H1 (cell line): ENCODE measurements at regions not wholly inside any gene's neighbourhood (a gene's known extent, or its start where the extent isn't known, plus 50 kb on each side); places are given as distances from the start of the nearest gene placed in this dataset.

Source experiments
- CTCF ChIA-PET: fragments of 300-600 bp; sonication (Branson Sonifier 250); formaldehyde crosslinking; loops from one replicate; lab custom pipeline; 2021; ENCODE audit not compliant: partially characterized antibody; lab: Charles Lee
- POLR2A ChIA-PET: fragments of 300-600 bp; sonication (Branson Sonifier 250); formaldehyde crosslinking; loops from one replicate; lab custom pipeline; 2021; ENCODE audit warnings: inconsistent platforms; ENCODE audit not compliant: partially characterized antibody; lab: Charles Lee
- DNase-seq, 2 experiments: peaks; one replicate each; pipeline versions ENCODE4 v3.0.0 to v3.0.0-alpha.2; 2010 to 2022; ENCODE audit warnings: low spot score in 2 of 2, low read depth in 1 of 2, mixed read lengths in 1 of 2
- FAIRE-seq: peaks from 2 replicates; lab custom pipeline; 2011; peaks lifted over from hg19 to GRCh38; lab: Jason Lieb, UNC
- H2AFZ ChIP-seq: 2 replicates; pipeline ENCODE4 v1.8.1; 2012; ENCODE audit warnings: low read length, inconsistent platforms
- H2AK5ac ChIP-seq: 2 replicates; pipeline ENCODE4 v1.6.1; 2013; ENCODE audit warnings: low read depth, low read length
- H2BK120ac ChIP-seq: replicated peaks from 2 replicates; pipeline ENCODE3; 2013; ENCODE audit warnings: low read depth, low read length, inconsistent platforms
- H2BK12ac ChIP-seq: 2 replicates; pipeline ENCODE4 v1.6.1; 2013; ENCODE audit warnings: low read depth, low read length
- H2BK15ac ChIP-seq: 2 replicates; pipeline ENCODE4 v1.6.1; 2013; ENCODE audit warnings: low read length
- H2BK20ac ChIP-seq: 2 replicates; pipeline ENCODE4 v1.6.1; 2013; ENCODE audit warnings: low read length
- H2BK5ac ChIP-seq: 2 replicates; pipeline ENCODE4 v1.6.1; 2013; ENCODE audit warnings: low read depth, low read length
- H3K14ac ChIP-seq: 2 replicates; pipeline ENCODE4 v1.6.1; 2013; ENCODE audit warnings: inconsistent platforms; ENCODE audit not compliant: insufficient read length
- H3K18ac ChIP-seq: 2 replicates; pipeline ENCODE4 v1.6.1; 2013; ENCODE audit warnings: low read length; ENCODE audit errors: extremely low read depth
- H3K23ac ChIP-seq: 2 replicates; pipeline ENCODE4 v1.6.1; 2013; ENCODE audit warnings: inconsistent platforms; ENCODE audit not compliant: insufficient read length
- H3K23me2 ChIP-seq: 2 replicates; pipeline ENCODE4 v1.6.1; 2013; ENCODE audit warnings: low read depth, low read length
- H3K27ac ChIP-seq: 2 replicates; pipeline ENCODE4 v1.6.1; 2011; ENCODE audit warnings: low read depth, low read length, inconsistent platforms
- H3K27me3 ChIP-seq, 4 experiments: replicated peaks in 1 of 4; 1 replicate in 1 of 4; 2 replicates in 3 of 4; pipeline versions ENCODE4 v1.6.1 to v1.8.1; 2011 to 2013; ENCODE audit warnings: low read length in 3 of 4, mild to moderate bottlenecking in 3 of 4, inconsistent platforms in 2 of 4, mixed read lengths in 2 of 4, moderate library complexity in 1 of 4; ENCODE audit not compliant: control insufficient read depth in 3 of 4, insufficient read depth in 3 of 4; ENCODE audit errors: extremely low read depth in 1 of 4
- H3K36me3 ChIP-seq, 4 experiments: 2 replicates each; pipeline versions ENCODE4 v1.6.1 to v1.8.1; 2011 to 2013; ENCODE audit warnings: mild to moderate bottlenecking in 4 of 4, low read length in 3 of 4, moderate library complexity in 2 of 4, control low read depth in 1 of 4, inconsistent platforms in 1 of 4; ENCODE audit not compliant: insufficient read depth in 4 of 4, control insufficient read depth in 2 of 4
- H3K4ac ChIP-seq: replicated peaks from 2 replicates; pipeline ENCODE3; 2013; ENCODE audit warnings: low read length, low read depth, mixed read lengths, inconsistent platforms; ENCODE audit not compliant: insufficient read length
- H3K4me1 ChIP-seq, 4 experiments: replicated peaks in 1 of 4; 1 replicate in 1 of 4; 2 replicates in 3 of 4; pipeline versions ENCODE4 v1.6.1 to v1.8.1; 2011 to 2013; ENCODE audit warnings: low read length in 3 of 4, inconsistent platforms in 2 of 4, mixed read lengths in 1 of 4; ENCODE audit not compliant: insufficient read depth in 4 of 4, control insufficient read depth in 3 of 4
- H3K4me2 ChIP-seq, 2 experiments: 2 replicates each; pipeline versions ENCODE4 v1.6.1 to v1.8.1; 2011 to 2013; ENCODE audit warnings: low read depth in 2 of 2, low read length in 2 of 2, control low read depth in 1 of 2, inconsistent platforms in 1 of 2, mild to moderate bottlenecking in 1 of 2; ENCODE audit not compliant: insufficient read depth in 1 of 2
- H3K4me3 ChIP-seq, 4 experiments: fragments of 200-600, 300-600 bp in 1 of 4; sonication (generic), shearing (Covaris generic), sonication (Bioruptor Twin) in 1 of 4; 2 replicates each; pipeline versions ENCODE4 v1.5.1 to v1.8.1; 2011 to 2016; ENCODE audit warnings: low read length in 4 of 4, low read depth in 3 of 4, control low read depth in 2 of 4, inconsistent platforms in 2 of 4, mild to moderate bottlenecking in 2 of 4, mixed read lengths in 1 of 4, moderate library complexity in 1 of 4; ENCODE audit not compliant: insufficient read depth in 2 of 4; ENCODE audit errors: extremely low read depth in 1 of 4
- H3K56ac ChIP-seq: replicated peaks from 2 replicates; pipeline ENCODE3; 2013; ENCODE audit warnings: low read depth, mild to moderate bottlenecking, mixed read lengths, low read length, inconsistent platforms; ENCODE audit not compliant: insufficient read length
- H3K79me1 ChIP-seq: 2 replicates; pipeline ENCODE4 v1.6.1; 2013; ENCODE audit warnings: low read depth, low read length, control low read depth
- H3K79me2 ChIP-seq, 2 experiments: 2 replicates each; pipeline versions ENCODE4 v1.6.1 to v1.8.1; 2012 to 2013; ENCODE audit warnings: low read length in 2 of 2, mild to moderate bottlenecking in 2 of 2, inconsistent platforms in 1 of 2; ENCODE audit not compliant: insufficient read depth in 2 of 2, control insufficient read depth in 1 of 2
- H3K9ac ChIP-seq, 4 experiments: replicated peaks in 1 of 4; 1 replicate in 1 of 4; 2 replicates in 3 of 4; pipeline versions ENCODE4 v1.6.1 to v1.8.1; 2011 to 2013; ENCODE audit warnings: low read depth in 3 of 4, low read length in 3 of 4, control low read depth in 2 of 4, mild to moderate bottlenecking in 2 of 4, moderate library complexity in 2 of 4, inconsistent platforms in 1 of 4; ENCODE audit errors: extremely low read depth in 1 of 4
- H3K9me3 ChIP-seq, 2 experiments: 2 replicates each; pipeline versions ENCODE4 v1.6.1 to v1.8.1; 2012 to 2013; ENCODE audit warnings: mild to moderate bottlenecking in 2 of 2, moderate library complexity in 2 of 2, control low read depth in 1 of 2, inconsistent platforms in 1 of 2, low read depth in 1 of 2, low read length in 1 of 2, mixed read lengths in 1 of 2; ENCODE audit not compliant: insufficient read depth in 2 of 2
- H4K20me1 ChIP-seq, 2 experiments: replicated peaks in 1 of 2; 2 replicates each; pipeline versions ENCODE3 to v1.8.1; 2011 to 2013; ENCODE audit warnings: inconsistent platforms in 2 of 2, low read length in 2 of 2, mild to moderate bottlenecking in 1 of 2; ENCODE audit not compliant: insufficient read depth in 2 of 2, control insufficient read depth in 1 of 2
- H4K5ac ChIP-seq: 2 replicates; pipeline ENCODE4 v1.6.1; 2013; ENCODE audit warnings: low read length, low read depth, mixed read lengths, inconsistent platforms; ENCODE audit not compliant: insufficient read length
- H4K8ac ChIP-seq: 2 replicates; pipeline ENCODE4 v1.8.0; 2013; ENCODE audit warnings: mild to moderate bottlenecking, moderate library complexity, low read length, inconsistent platforms; ENCODE audit not compliant: insufficient read depth; ENCODE audit errors: extremely low read depth
- H4K91ac ChIP-seq: replicated peaks from 2 replicates; pipeline ENCODE3; 2013; ENCODE audit warnings: low read length, mixed read lengths, inconsistent platforms; ENCODE audit not compliant: insufficient read length
- CHD1 ChIP-seq: IDR thresholded peaks from 2 replicates; pipeline ENCODE4 v1.6.1; 2012; ENCODE audit warnings: low read depth, low read length, improper control_type of control experiment
- CREB1 ChIP-seq: IDR thresholded peaks from 2 replicates; pipeline ENCODE4 v1.6.1; 2012; ENCODE audit warnings: inconsistent platforms
- CTBP2 ChIP-seq: IDR thresholded peaks from 2 replicates; pipeline ENCODE4 v1.7.0; 2011; ENCODE audit warnings: borderline replicate concordance, mild to moderate bottlenecking, moderate library complexity, mixed read lengths, low read length; ENCODE audit not compliant: insufficient read depth, insufficient read length
- EGR1 ChIP-seq: IDR thresholded peaks from 2 replicates; pipeline ENCODE4 v1.6.1; 2011; ENCODE audit warnings: low read depth, low read length, borderline replicate concordance
- HDAC2 ChIP-seq, 2 experiments: fragments of 300-600 bp in 1 of 2; sonication (generic) in 1 of 2; IDR thresholded peaks; 2 replicates each; pipeline ENCODE4 v1.6.1; 2011 to 2012; ENCODE audit warnings: low read depth in 2 of 2, low read length in 2 of 2, mild to moderate bottlenecking in 2 of 2, moderate library complexity in 2 of 2, borderline replicate concordance in 1 of 2, inconsistent platforms in 1 of 2
- MAFK ChIP-seq: IDR thresholded peaks from 2 replicates; pipeline ENCODE4 v1.6.1; 2012; ENCODE audit warnings: low read depth, mild to moderate bottlenecking, improper control_type of control experiment, low read length
- POLR2A ChIP-seq, 2 experiments: IDR thresholded peaks; 1 replicate in 1 of 2; 2 replicates in 1 of 2; pipeline ENCODE4 v1.6.1; 2011; ENCODE audit warnings: low read depth in 2 of 2, low read length in 2 of 2, mild to moderate bottlenecking in 2 of 2; ENCODE audit errors: control extremely low read depth in 1 of 2
- RAD21 ChIP-seq, 2 experiments: IDR thresholded peaks in 1 of 2; conservative IDR thresholded peaks in 1 of 2; 2 replicates each; pipeline ENCODE4 v1.6.1; 2011; ENCODE audit warnings: low read depth in 2 of 2, low read length in 2 of 2, improper control_type of control experiment in 1 of 2, inconsistent platforms in 1 of 2, mild to moderate bottlenecking in 1 of 2, moderate library complexity in 1 of 2
- RNF2 ChIP-seq: fragments of 200-900, 300-1000 bp; sonication (generic); IDR thresholded peaks from 2 replicates; pipeline ENCODE4 v1.7.1; 2016; ENCODE audit warnings: borderline replicate concordance, low read depth, mild to moderate bottlenecking, antibody characterized with exemption, low read length; ENCODE audit not compliant: poor library complexity, severe bottlenecking; ENCODE audit errors: missing control alignments
- SP4 ChIP-seq: IDR thresholded peaks from 2 replicates; pipeline ENCODE4 v1.6.1; 2012; ENCODE audit warnings: low read length, inconsistent platforms
- SUZ12 ChIP-seq: fragments of 200-600 bp; sonication (generic); IDR thresholded peaks from 2 replicates; pipeline ENCODE4 v1.6.1; 2012; ENCODE audit warnings: mild to moderate bottlenecking, inconsistent platforms, low read length, moderate library complexity, mixed read lengths
- WGBS, 2 experiments: shearing (Covaris generic) in 1 of 2; methylation state at CpG; one replicate each; pipeline versions ENCODE4 v1.1.6 to v1.1.7; 2013 to 2015; ENCODE audit warnings: low lambda C conversion rate in 2 of 2, mixed read lengths in 2 of 2, inconsistent platforms in 1 of 2, low coverage in 1 of 2, missing lambda C conversion rate in 1 of 2; ENCODE audit not compliant: insufficient replicate concordance in 2 of 2, insufficient coverage in 1 of 2, insufficient read length in 1 of 2; ENCODE audit errors: extremely low coverage in 1 of 2, missing lambda C conversion rate in 1 of 2; 5-methylcytosine and 5-hydroxymethylcytosine counted together
- TF ChIP-seq, protein P1 (sequence below): IDR thresholded peaks from 2 replicates; pipeline ENCODE4 v1.6.1; 2012; ENCODE audit warnings: inconsistent platforms

DNA sequence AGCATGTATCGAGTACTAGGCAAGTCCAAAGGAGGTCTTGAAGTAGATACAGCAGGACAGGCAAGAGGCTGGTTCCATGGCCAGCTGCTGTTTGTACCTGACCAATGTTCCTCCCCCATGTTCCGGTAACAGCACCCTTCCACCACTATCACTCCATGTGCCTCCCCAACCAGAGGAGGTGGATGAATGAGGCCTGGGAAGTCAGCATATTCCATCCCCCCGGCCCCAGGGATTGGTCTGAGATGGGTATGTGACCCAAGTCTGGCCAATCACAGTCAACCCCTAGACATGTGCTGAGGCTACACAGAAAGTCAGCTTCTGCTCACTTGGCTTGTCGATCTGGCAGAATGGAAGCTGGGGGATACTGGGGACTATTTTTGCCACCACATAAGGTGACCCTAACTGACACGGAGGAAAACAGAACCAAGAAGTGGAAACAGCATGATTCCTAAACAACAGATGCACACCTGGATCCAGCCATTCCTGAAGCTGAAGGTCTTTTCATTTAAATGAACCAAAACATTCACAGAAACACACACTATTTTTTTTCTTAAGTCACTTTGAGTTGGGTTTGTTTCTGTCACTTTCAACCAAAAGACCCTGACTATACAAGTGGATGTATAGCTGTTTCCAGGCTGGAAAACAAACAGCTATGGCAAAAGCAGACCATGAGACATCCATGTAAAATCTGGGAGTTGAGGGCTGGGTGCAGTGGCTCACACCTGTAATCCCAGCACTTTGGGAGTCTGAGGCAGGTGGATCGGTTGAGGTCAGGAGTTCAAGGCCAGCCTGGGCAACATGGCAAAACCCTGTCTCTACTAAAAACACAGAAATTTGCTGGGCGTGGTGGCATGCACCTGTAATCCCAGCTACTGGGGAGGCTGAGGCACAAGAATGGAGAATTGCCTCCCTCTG is 70.4 kb upstream of the PTPN1 start:
- ChIA-PET CTCF (interaction anchor here (0.7 to 1.2 kb wide), 4 partner anchors 10 to 306 kb away, joined by 3 to 6 read pairs (median 4); no protein-coding TSS in a partner anchor), POLR2A (no interaction called here)
- Histone ChIP-seq H2BK5ac (no peak overlapping the region), H2AK5ac (no peak overlapping the region), H2BK12ac (no peak overlapping the region), H3K27ac (no peak overlapping the region), H3K9me3 (no peaks in the 10 kb centered on the region), H3K79me1 (no peaks in the 10 kb centered on the region), H2AFZ (no peak overlapping the region; the same call in 1 of the 2 replicates), H3K36me3 (no peaks in the 10 kb centered on the region), H2BK120ac (no peak overlapping the region), H3K18ac (no peak overlapping the region), H3K27me3 (no peaks in the 10 kb centered on the region), H3K4me2 (no peak overlapping the region), H4K20me1 (no peaks in the 10 kb centered on the region), H3K4ac (no peak overlapping the region), H3K23me2 (no peaks in the 10 kb centered on the region), H3K14ac (no peak overlapping the region), H3K4me3 (no peak overlapping the region), H4K91ac (no peak overlapping the region), H3K23ac (no peak overlapping the region), H3K56ac (no peak overlapping the region), H3K9ac (no peak overlapping the region), H4K8ac (no peak overlapping the region), H3K79me2 (no peaks in the 10 kb centered on the region), H2BK15ac (no peak overlapping the region), H4K5ac (no peak overlapping the region), H3K4me1 (peaks cover 0 to under 1% (median 0%) of the 10 kb centered on the region in 4 experiments; a peak in 2 of 7 replicates), H2BK20ac (no peak overlapping the region)
- 87% methylated on average over 7 of the region's 7 CpGs; no CpG with 5 or more reads in 1 of the 2 experiments for WGBS, 2 experiments
- DNase-seq (no peak), FAIRE-seq (no peak)
- no peak for TF ChIP-seq MAFK
- TF ChIP-seq CTBP2 = no peak
- no peak for TF ChIP-seq SUZ12
- no peak for TF ChIP-seq CREB1
- no peak for TF ChIP-seq RAD21 (IDR thresholded peaks at IDR 0.05 in 1 of 2, conservative IDR thresholded peaks at IDR 0.05 in 1 of 2; ENCODE audit: low read depth in 2 of 2, low read length in 2 of 2)
- TF ChIP-seq POLR2A (IDR thresholded peaks at IDR 0.05; ENCODE audit: control extremely low read depth in 1 of 2, low read depth in 2 of 2, low read length in 2 of 2) = no peak
- TF ChIP-seq, protein P1, sequence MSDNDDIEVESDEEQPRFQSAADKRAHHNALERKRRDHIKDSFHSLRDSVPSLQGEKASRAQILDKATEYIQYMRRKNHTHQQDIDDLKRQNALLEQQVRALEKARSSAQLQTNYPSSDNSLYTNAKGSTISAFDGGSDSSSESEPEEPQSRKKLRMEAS = no peak
- TF ChIP-seq EGR1 = no peak
- TF ChIP-seq HDAC2 (IDR thresholded peaks at IDR 0.05; ENCODE audit: borderline replicate concordance in 1 of 2, low read depth in 2 of 2, low read length in 2 of 2) = no peak
- TF ChIP-seq CHD1 = no peak
- no peak for TF ChIP-seq SP4
- TF ChIP-seq RNF2 = no peak
